GM19099 (cell line): ENCODE measurements at regions not wholly inside any gene's neighbourhood (a gene's known extent, or its start where the extent isn't known, plus 50 kb on each side); places are given as distances from the start of the nearest gene placed in this dataset.

Source experiments
- POLR2A ChIP-seq: IDR thresholded peaks from 3 replicates; pipeline ENCODE4 v1.6.1; 2011; ENCODE audit warnings: low read depth; ENCODE audit not compliant: insufficient read length; ENCODE audit errors: extremely low read depth

DNA sequence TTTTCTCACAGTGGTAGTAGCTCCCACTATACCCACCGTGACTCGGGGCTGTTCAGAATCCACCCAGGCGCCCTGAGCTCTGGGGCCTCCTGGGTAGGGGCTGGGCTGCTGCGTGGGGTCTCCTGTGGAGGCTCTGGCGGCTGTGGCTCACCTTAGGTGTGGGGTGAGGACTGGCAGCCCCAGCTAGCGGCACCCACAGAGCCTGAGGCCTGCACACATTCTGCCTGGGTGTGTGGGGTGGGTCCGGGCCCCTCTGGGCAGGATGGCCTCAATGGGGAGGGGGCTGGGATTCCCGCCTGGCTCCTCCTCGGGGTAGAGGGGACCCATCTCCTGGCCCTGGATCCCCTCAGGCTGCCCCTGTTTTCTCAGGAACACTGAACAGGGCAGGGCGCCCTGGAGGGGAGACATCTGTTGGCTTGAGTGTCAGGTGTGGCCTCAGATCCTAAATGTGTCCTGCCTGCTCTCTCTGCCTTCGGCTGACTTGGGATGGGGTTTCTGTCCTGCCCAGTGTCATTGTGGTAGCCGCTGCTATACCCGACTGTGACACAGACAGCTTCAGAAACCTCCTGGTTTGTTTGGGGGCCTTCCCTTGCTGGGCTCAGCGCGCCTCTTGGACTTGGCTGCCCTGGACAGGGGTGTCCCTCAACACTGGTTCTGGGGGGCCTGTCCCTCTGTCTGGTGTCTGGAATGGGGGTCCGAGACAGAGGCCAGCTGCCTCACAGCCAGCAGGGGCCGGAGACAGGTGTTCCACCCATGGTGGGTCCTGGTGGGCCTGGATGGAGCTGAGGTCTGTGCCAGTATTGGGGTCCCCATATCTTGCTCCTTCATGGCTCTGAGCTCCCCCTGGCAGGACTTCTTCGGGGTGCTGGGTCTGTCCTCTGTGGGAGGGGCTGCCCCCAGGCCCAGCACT, 354.9 kb downstream of the TMEM121 start:
- TF ChIP-seq POLR2A: no peak

DNA sequence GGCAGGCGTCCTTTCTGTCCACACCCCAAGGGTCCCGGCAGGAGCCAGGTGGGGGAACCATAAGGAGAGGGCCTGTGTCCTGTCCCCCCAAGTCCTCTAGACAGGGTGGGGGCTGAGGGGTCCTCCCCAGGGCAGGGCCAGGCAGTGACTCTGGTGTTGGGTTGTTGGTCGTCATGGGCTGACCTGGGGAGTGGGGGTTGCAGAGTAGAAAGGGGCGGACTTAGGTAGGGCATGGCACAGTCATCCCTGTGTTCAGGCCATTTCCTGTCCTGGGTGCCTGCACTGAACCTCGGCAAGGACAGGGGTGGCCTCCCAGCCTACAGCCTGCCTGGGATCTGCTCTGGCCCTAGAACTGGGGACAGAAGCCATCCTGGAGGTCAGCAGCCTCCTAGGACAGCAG, 356.2 kb downstream of the TMEM121 start:
- no peak for TF ChIP-seq POLR2A

DNA sequence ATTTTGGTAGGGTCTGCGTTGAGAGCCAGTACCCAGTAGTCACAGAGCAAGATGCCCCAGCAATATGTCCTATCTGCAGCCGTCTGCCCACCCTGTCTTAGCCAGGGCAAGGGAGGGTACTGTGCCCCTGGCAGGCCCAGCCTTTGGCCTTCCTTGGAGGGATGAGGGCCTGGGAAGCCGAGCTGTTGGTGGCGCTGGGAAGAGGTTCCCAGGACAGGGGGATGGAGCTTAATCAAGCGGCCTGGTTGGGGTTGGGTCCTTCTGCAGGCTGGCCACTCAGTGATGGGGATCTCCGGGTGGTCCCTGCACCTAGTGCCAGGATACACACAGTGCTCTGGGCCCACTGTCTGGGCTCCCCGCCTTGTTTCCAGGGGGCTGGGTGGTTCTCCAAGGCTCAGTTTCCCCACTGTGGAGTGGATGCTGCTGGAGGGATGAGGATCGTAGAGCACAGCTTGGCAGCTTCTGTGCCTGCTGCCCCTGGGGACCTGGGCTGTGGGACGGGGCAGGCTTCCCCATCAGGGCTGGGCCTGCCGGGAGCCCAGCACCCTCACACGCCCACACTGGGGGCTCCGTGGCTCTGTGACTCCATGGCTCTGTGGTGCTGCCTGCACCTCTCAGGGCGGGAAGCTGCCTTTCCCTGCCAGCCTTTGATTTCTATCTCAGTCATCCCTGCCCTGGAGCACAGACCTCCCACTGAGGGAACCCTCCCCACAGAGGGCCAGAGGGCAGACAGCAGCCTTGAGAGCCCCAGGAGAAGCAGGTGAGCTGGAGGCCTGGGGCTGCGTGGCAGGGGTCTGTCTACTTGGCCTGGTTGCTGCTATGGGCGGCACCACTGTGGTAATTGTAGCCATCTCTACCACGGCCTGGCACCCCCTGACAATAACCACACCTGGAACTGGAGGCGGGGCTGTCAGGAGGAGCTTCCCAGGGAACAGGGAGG, 357.0 kb downstream of the TMEM121 start:
- no peak for TF ChIP-seq POLR2A

DNA sequence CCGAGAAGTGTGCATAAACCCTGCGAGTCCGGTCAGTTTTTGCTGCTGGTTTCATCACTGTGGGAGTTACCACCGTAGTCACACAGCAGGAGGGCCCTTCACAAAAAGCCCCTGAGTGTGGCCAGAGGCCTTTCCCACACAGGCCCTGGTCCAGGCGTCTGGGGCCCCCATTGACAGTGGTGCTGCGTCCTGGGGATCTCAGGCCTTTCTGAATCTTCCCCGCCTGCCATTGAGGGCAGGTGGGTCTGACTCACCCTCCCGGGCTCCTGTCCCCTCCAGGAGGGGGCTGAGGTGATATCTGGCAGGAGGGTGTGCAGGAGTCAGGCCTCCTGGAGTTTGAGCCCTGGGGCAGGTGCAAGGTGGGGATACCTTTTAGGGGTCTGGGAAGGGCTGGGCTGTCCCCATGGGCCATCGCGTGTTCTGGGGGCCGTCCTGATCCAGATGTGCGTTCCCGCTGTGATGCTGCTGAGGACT, 358.5 kb downstream of the TMEM121 start:
- TF ChIP-seq POLR2A: no peak

DNA sequence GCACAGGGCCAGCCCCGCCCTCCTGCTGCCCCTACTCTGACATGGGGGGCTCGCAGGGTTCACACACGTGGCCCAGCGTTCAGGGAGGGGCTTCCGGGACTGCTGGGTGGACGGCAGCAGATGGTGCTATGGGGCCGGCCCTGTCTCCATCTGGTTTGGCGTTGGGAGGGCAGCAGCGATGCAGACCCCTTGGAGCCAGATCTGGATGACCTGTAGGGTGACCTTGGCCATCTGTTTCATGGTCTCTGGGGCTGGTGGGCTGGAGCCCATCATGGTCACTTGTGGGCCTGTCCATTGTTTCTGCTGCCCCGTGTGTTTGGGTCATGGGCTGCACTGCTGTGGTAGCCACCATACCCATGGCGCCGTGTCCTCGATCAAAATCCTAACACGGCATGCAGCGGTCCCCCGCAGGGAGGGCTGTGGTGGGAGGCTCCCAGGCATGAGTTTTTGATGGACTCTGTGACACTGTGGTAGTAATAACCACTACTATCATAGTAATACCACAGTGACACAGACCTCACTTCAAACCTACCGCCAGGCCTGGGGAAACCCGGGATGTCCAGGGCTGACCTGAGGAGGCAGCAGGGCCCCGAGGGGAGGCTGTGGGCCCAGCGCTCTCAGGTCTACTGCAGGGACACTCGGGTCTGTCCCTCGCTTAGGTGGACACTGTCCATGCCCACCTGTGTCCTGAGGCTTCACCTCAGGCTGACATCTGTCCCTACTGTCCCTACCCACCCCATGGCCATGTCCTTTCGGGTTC, 359.4 kb downstream of the TMEM121 start:
- no peak for TF ChIP-seq POLR2A

DNA sequence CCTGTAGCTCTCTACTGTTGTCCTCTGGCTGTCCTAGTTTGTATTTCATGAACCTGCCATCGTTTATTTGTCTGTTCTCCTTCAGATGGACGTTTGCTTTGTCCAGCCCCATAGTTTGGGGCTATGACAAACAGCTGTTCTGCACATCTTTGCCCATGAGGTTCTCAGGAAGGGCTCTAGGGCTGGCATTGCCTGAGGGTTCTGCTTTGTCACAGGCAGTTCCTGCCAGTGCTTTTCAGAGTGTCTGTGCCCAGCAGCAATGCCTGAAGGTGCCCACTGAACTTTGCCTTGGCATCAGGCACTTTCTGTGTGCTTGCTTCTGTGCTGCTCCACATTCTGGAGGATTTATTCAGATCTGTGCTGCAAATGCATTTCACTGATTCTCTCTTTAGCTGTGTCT, 361.3 kb downstream of the TMEM121 start:
- no peak for TF ChIP-seq POLR2A

DNA sequence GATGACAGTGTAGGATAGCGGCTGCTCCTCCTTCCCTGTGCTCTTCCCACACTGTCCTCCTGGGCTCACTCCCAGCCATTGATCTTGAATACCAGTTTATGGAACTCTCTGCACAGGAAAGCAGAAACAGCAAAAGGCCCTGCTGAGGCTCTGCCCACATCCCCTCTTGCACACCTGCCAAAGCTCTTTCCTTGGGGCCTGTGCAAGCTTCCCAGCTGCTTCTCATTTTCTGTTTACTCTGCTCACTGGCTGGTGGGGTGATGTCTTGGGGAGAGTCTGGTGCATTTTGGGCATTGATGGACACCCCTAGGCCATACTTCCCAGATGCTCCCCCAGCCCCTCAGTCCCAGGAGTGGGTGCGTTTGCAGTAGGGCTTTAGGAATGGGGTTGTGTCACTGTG, 361.8 kb downstream of the TMEM121 start:
- TF ChIP-seq POLR2A: no peak

DNA sequence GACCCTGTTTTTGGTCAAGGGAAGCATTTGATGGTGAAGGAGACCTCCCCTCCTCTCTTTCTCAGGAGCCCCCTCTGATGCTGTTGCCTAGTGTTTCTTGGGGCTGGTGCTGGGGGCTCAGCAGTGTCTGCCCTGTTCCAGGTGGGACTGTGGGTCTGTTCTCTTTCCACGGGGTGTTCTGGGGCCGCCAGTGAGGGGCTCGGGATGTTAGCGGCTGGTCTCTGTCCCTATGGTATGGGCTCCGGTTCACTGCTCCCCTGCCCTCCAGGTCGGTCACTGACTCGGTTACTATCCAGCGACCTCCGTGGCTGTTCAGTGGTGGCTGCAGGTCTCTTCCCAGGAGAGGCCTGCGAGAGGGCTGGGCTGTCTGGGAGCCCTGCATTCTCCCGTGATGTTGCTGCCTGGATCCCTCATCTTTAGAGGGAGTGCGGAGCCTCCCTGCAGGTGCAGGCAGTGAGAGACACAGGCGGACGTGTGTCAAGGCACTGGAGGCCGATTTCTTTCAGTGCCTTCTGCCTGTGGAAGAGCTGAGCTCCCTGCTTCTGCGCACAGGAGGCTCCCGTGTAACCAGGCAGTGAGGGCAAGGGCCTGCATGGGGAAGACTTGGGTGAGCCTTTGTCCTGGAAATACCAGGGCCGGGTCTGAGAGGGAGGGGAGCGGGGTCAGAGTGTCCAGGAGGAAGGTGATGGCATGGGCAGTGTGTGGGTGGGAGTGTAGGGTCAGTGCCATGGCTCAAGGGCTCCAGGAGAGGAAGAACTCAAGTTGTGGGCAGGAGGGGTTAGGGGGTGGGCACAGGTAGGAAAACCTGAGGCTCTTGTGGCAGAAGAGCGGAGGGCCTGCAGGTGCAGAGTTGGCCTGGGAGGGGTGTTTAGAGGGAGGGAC, 362.6 kb downstream of the TMEM121 start:
- no peak for TF ChIP-seq POLR2A

DNA sequence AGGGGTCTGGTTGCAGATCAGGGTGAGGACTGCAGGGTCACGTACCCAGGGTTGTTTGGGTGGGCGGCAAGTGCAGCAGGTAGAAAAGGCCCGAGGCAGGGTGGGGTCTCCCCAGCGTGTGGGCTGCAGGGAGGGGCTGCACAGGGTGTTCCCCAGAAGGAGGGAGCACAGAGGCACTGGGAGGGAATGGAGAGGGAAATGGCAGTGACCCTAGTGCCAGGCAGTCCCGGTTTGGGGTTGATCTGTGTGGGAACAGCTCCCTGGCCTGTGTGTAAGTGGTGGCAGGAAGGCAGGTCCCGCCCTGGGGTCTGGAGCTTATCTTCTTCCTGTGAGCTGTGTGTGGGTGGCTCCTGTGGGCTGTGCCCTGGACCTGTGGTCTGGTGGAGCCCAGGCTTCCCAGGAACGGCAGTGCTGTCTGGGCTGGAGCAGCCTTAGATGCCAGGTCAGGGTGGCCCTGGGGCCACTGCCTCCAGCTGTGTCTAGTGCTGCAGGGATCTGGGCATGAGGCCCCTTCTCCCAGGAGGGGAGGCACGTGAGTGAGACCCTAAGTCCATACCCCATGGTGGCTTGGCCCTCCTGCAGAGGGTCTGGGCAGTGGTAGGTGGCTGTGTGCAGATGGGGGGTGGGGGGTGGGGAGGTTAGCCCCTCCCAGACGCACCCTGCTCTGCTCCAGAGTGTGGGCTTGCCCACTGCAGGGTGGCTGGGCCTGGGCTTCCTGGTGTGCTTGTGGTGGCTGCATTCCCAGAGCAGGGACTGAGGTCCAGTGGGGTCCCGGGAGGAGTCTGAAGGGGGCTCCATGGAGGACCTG, 363.5 kb downstream of the TMEM121 start:
- no peak for TF ChIP-seq POLR2A

DNA sequence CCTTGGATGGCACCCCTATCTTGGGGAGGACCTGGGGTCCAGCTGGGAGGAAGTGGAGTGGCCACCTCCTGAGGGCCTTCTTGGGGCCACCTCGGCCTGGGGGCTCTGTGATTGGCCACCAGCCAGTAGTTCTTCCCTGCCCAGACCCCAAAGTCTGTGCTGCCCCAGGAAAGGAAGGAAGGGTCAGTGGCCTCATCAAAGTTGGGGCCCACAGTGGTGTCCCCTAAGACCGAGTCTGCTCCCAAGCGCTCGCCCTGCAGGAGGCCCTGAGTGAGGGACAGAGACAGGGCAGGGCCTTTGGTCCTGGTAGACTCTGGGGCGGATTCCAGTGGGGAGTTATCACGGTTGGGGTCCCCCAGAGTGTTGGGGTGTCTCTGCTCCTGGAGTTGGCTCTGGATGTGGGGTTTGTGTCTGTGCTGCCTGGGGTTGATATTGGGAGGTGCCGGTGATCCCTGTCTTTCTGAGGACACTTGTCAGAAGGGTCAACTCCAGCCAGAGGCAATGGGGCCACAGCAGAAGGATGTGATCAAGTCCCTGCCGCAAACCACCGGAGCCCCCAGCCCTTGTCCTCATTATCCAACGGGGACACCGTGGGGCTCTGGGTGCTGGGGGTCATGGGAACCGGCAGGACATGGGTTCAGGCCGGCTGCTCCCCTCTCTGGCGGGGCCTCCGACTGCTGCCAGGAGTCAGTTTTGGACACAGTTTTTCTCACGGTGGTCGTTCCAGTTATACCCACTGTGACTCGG, 364.3 kb downstream of the TMEM121 start:
- no peak for TF ChIP-seq POLR2A

DNA sequence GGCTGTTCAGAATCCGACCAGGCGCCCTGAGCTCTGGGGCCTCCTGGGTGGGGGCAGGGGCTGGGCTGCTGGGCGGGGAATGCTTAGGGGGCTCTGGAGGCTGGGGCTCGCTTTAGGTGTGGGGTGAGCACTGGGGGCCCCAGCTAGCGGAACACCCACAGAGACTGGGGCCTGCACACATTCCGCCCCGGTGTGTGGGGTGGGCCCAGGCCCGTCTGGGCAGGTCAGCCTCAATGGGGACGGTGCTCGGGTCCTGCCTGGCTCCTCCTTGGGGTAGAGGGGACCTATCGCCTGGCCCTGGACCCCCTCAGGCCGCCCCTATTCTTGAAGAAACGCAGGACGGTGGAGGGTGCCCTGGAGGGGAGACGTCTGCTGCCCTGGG, 364.8 kb downstream of the TMEM121 start:
- no peak for TF ChIP-seq POLR2A

DNA sequence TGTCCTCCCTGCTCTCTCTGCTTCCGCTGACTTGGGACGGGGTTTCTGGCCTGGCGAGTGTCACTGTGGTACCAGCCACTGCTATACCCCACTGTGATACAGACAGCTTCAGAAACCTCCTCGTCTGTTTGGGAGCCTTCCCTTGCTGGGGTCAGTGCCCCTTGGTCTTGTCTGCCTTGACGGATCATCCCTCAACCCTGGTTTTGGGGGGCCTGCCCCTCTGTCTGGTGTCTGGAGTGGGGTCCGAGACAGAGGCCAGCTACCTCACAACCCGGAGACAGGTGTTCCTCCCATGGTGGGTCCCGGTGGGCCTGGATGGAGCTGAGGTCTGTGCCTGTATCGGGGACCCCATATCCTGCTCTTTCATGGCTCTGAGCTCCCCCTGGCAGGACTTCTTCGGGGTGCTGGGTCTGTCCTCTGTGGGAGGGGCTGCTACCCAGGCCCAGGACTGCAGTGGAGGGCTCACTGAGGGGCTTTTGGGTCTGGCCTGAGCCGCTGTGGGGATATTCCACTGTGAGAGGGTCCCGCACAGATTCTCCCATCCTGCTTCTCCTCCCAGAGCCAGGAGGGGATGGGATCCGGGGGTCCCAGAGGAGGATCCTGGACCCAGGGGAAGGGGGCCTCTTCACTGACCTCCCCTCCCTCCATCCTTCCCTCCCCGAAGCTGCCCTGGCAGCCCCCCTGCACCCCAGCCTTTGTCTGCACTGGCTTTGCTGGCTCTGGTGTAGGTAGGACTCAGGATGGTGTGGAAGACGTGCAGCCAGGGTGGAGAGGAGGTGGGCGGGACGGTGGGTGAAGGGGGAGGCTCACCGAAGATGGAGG, 365.5 kb downstream of the TMEM121 start:
- no peak for TF ChIP-seq POLR2A
